H9 (cell line): ENCODE measurements at regions not wholly inside any gene's neighbourhood (a gene's known extent, or its start where the extent isn't known, plus 50 kb on each side); places are given as distances from the start of the nearest gene placed in this dataset.

Source experiments
- DNase-seq: peaks from one replicate; pipeline ENCODE4 v3.0.0-alpha.2; 2017
- H2AFZ ChIP-seq: one replicate; pipeline ENCODE4 v1.6.1; 2013; ENCODE audit warnings: mild to moderate bottlenecking, low read length, control low read depth, moderate library complexity
- H2AK5ac ChIP-seq: 2 replicates; pipeline ENCODE4 v1.6.1; 2013; ENCODE audit warnings: low read length, control low read depth, mixed read lengths; ENCODE audit not compliant: insufficient read length
- H2BK120ac ChIP-seq: one replicate; pipeline ENCODE4 v1.6.1; 2013; ENCODE audit warnings: low read depth, mild to moderate bottlenecking, low read length, control low read depth, inconsistent platforms; ENCODE audit not compliant: poor library complexity, severe bottlenecking
- H2BK12ac ChIP-seq: 2 replicates; pipeline ENCODE4 v1.6.1; 2013; ENCODE audit warnings: low read length, control low read depth, mixed read lengths, low read depth; ENCODE audit not compliant: insufficient read length
- H2BK15ac ChIP-seq: 2 replicates; pipeline ENCODE4 v1.6.1; 2013; ENCODE audit warnings: low read depth, low read length, control low read depth
- H2BK20ac ChIP-seq: one replicate; pipeline ENCODE4 v1.6.1; 2013; ENCODE audit warnings: low read depth, mild to moderate bottlenecking, low read length, control low read depth, inconsistent platforms; ENCODE audit not compliant: poor library complexity, severe bottlenecking
- H2BK5ac ChIP-seq: 2 replicates; pipeline ENCODE4 v1.6.1; 2013; ENCODE audit warnings: low read length, control low read depth, mixed read lengths; ENCODE audit not compliant: insufficient read length
- H3K14ac ChIP-seq: 2 replicates; pipeline ENCODE4 v1.6.1; 2013; ENCODE audit warnings: low read length, control low read depth; ENCODE audit not compliant: insufficient read depth
- H3K18ac ChIP-seq: 2 replicates; pipeline ENCODE4 v1.6.1; 2013; ENCODE audit warnings: low read depth, mild to moderate bottlenecking, mixed read lengths, low read length, control low read depth; ENCODE audit not compliant: insufficient read length
- H3K23ac ChIP-seq: 2 replicates; pipeline ENCODE4 v1.6.1; 2013; ENCODE audit warnings: low read length, control low read depth, mixed read lengths, low read depth; ENCODE audit not compliant: insufficient read length
- H3K23me2 ChIP-seq: 2 replicates; pipeline ENCODE4 v1.6.1; 2013; ENCODE audit warnings: low read depth, mild to moderate bottlenecking, mixed read lengths, low read length, control low read depth; ENCODE audit not compliant: insufficient read length, poor library complexity, severe bottlenecking
- H3K27ac ChIP-seq: 2 replicates; pipeline ENCODE4 v1.5.1; 2013; ENCODE audit warnings: low read length, control low read depth, mixed read lengths, low read depth; ENCODE audit not compliant: insufficient read length
- H3K27me3 ChIP-seq: 2 replicates; pipeline ENCODE4 v1.6.1; 2013; ENCODE audit warnings: low read length, control low read depth, inconsistent platforms; ENCODE audit not compliant: insufficient read depth
- H3K4ac ChIP-seq: 2 replicates; pipeline ENCODE4 v1.6.1; 2013; ENCODE audit warnings: low read depth, mild to moderate bottlenecking, control low read depth, inconsistent platforms, low read length, moderate library complexity
- H3K4me1 ChIP-seq: 2 replicates; pipeline ENCODE4 v1.6.1; 2013; ENCODE audit warnings: low read length, control low read depth, inconsistent platforms; ENCODE audit not compliant: insufficient read depth
- H3K4me2 ChIP-seq: 2 replicates; pipeline ENCODE4 v1.6.1; 2013; ENCODE audit warnings: low read length, control low read depth, mixed read lengths; ENCODE audit not compliant: insufficient read length, insufficient read depth
- H3K56ac ChIP-seq: 2 replicates; pipeline ENCODE4 v1.6.1; 2013; ENCODE audit warnings: low read depth, mild to moderate bottlenecking, mixed read lengths, low read length, control low read depth; ENCODE audit not compliant: insufficient read length
- H3K79me1 ChIP-seq: 2 replicates; pipeline ENCODE4 v1.6.1; 2013; ENCODE audit warnings: low read depth, mild to moderate bottlenecking, moderate library complexity, low read length, control low read depth, inconsistent platforms; ENCODE audit not compliant: insufficient read depth, poor library complexity, severe bottlenecking
- H3K79me2 ChIP-seq: 2 replicates; pipeline ENCODE4 v1.6.1; 2013; ENCODE audit warnings: low read length, control low read depth, inconsistent platforms; ENCODE audit not compliant: insufficient read depth
- H3K9ac ChIP-seq: 2 replicates; pipeline ENCODE4 v1.6.1; 2013; ENCODE audit warnings: low read length, control low read depth, mixed read lengths; ENCODE audit not compliant: insufficient read length; ENCODE audit errors: extremely low read depth
- H3K9me3 ChIP-seq: one replicate; pipeline ENCODE4 v1.6.1; 2013; ENCODE audit warnings: low read depth, low read length, inconsistent platforms; ENCODE audit not compliant: control insufficient read depth
- H3T11ph ChIP-seq: one replicate; pipeline ENCODE4 v1.6.1; 2013; ENCODE audit warnings: mild to moderate bottlenecking, low read length, control low read depth, inconsistent platforms
- H4K20me1 ChIP-seq: one replicate; pipeline ENCODE4 v1.6.1; 2013; ENCODE audit not compliant: control insufficient read depth, insufficient read length, insufficient read depth
- H4K5ac ChIP-seq: 2 replicates; pipeline ENCODE4 v1.6.1; 2013; ENCODE audit warnings: low read depth, mild to moderate bottlenecking, mixed read lengths, low read length, control low read depth; ENCODE audit not compliant: insufficient read length
- H4K8ac ChIP-seq: replicated peaks from 2 replicates; pipeline ENCODE4 v1.6.1; 2013; ENCODE audit warnings: low read length, control low read depth, mixed read lengths, low read depth; ENCODE audit not compliant: insufficient read length
- H4K91ac ChIP-seq: 2 replicates; pipeline ENCODE4 v1.6.1; 2013; ENCODE audit warnings: low read depth, mild to moderate bottlenecking, moderate library complexity, mixed read lengths, low read length, control low read depth; ENCODE audit not compliant: insufficient read length
- H3K27ac Mint-ChIP-seq, 3 experiments: 2 replicates in 2 of 3; 3 replicates in 1 of 3; pipeline ENCODE4 v1.8.0; 2020 to 2021; ENCODE audit warnings: mixed read lengths in 3 of 3, mild to moderate bottlenecking in 1 of 3, moderate library complexity in 1 of 3
- H3K27me3 Mint-ChIP-seq: 2 replicates; pipeline ENCODE4 v1.8.0; 2021; ENCODE audit warnings: low read depth, mild to moderate bottlenecking, moderate library complexity, mixed read lengths
- H3K36me3 Mint-ChIP-seq, 3 experiments: 2 replicates in 2 of 3; 3 replicates in 1 of 3; pipeline ENCODE4 v1.8.0; 2020 to 2021; ENCODE audit warnings: low read depth in 3 of 3, mixed read lengths in 3 of 3; ENCODE audit not compliant: insufficient read depth in 1 of 3
- H3K4me1 Mint-ChIP-seq, 2 experiments: 2 replicates each; pipeline ENCODE4 v1.8.0; 2020; ENCODE audit warnings: mixed read lengths in 2 of 2
- H3K4me3 Mint-ChIP-seq, 2 experiments: 2 replicates in 1 of 2; 3 replicates in 1 of 2; pipeline ENCODE4 v1.8.0; 2020 to 2021; ENCODE audit warnings: mild to moderate bottlenecking in 2 of 2, mixed read lengths in 2 of 2, moderate library complexity in 1 of 2
- H3K9me3 Mint-ChIP-seq, 2 experiments: 2 replicates in 1 of 2; 3 replicates in 1 of 2; pipeline ENCODE4 v1.8.0; 2020; ENCODE audit warnings: mild to moderate bottlenecking in 2 of 2, mixed read lengths in 2 of 2, moderate library complexity in 1 of 2
- WGBS: extraction: QIAGEN DNeasy Blood & Tissue Kit; methylation state at CpG from one replicate; pipeline ENCODE4 v1.1.7; 2013; ENCODE audit warnings: missing lambda C conversion rate, low lambda C conversion rate, mixed read lengths; ENCODE audit not compliant: insufficient read length; ENCODE audit errors: extremely low coverage; 5-methylcytosine and 5-hydroxymethylcytosine counted together
- TF ChIP-seq, protein P1 (sequence below): fragments of 200-600 bp; sonication (generic); conservative IDR thresholded peaks from 3 replicates; pipeline ENCODE4 v1.8.0; 2021; ENCODE audit warnings: antibody characterized with exemption, mild to moderate bottlenecking

DNA sequence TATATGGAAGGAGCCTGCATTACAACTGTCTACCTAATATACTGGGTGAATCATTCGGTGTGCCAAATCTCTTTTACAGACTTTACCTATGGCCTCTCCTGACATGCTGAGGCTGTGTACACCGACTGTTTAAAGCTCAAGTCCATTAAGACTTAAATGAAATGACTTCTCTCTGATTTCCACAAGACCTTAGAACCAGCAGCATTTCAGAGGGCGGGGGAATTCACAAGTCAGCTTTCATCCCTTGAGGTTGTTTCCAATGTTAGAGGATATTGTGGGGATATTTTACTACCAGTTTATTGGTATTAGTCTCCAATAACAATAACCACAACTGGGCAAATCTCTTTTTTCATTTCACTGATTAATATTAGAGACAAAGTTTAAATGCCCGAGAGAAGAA, 87.1 kb upstream of the IKZF1 start:
- no peak overlapping the region for H2AK5ac ChIP-seq
- no peaks in the 10 kb centered on the region for H3K79me1 ChIP-seq
- no peaks in the 10 kb centered on the region for H3K27me3 ChIP-seq
- no peak overlapping the region for H2AFZ ChIP-seq
- DNase-seq = no peak
- H2BK120ac ChIP-seq = no peak overlapping the region
- no peak overlapping the region for H4K91ac ChIP-seq
- H2BK12ac ChIP-seq = no peak overlapping the region
- H3K4me1 ChIP-seq = no peaks in the 10 kb centered on the region
- no peak overlapping the region for H3K27ac ChIP-seq
- no peak overlapping the region for H3K56ac ChIP-seq
- H3K9ac ChIP-seq = no peak overlapping the region
- H3K27me3 Mint-ChIP-seq = peaks cover 5% of the 10 kb centered on the region; the same call in 1 of the 2 replicates
- H3K18ac ChIP-seq = no peak overlapping the region
- H3K9me3 Mint-ChIP-seq = peaks cover 3 to 6% of the 10 kb centered on the region in 2 experiments
- no peak overlapping the region for H3K23ac ChIP-seq
- H3T11ph ChIP-seq = no peak overlapping the region
- no peak overlapping the region for H3K4ac ChIP-seq
- WGBS = no CpG with 5 or more reads among the region's 4 CpGs
- H3K36me3 Mint-ChIP-seq = peaks cover 0 to 1% (median 0%) of the 10 kb centered on the region in 3 experiments; a peak in 2 of 7 replicates
- H3K4me3 Mint-ChIP-seq = no peak overlapping the region
- H2BK15ac ChIP-seq = no peak overlapping the region
- TF ChIP-seq, protein P1, sequence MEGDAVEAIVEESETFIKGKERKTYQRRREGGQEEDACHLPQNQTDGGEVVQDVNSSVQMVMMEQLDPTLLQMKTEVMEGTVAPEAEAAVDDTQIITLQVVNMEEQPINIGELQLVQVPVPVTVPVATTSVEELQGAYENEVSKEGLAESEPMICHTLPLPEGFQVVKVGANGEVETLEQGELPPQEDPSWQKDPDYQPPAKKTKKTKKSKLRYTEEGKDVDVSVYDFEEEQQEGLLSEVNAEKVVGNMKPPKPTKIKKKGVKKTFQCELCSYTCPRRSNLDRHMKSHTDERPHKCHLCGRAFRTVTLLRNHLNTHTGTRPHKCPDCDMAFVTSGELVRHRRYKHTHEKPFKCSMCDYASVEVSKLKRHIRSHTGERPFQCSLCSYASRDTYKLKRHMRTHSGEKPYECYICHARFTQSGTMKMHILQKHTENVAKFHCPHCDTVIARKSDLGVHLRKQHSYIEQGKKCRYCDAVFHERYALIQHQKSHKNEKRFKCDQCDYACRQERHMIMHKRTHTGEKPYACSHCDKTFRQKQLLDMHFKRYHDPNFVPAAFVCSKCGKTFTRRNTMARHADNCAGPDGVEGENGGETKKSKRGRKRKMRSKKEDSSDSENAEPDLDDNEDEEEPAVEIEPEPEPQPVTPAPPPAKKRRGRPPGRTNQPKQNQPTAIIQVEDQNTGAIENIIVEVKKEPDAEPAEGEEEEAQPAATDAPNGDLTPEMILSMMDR = no peak
- no peaks in the 10 kb centered on the region for H3K9me3 ChIP-seq
- H3K23me2 ChIP-seq = no peaks in the 10 kb centered on the region
- no peak overlapping the region for H3K14ac ChIP-seq
- no peaks in the 10 kb centered on the region for H4K20me1 ChIP-seq
- H3K4me1 Mint-ChIP-seq = no peaks in the 10 kb centered on the region
- H2BK5ac ChIP-seq = no peak overlapping the region
- no peak overlapping the region for H4K8ac ChIP-seq
- H4K5ac ChIP-seq = no peak overlapping the region
- H2BK20ac ChIP-seq = no peak overlapping the region
- no peak overlapping the region for H3K27ac Mint-ChIP-seq
- H3K4me2 ChIP-seq = no peak overlapping the region
- H3K79me2 ChIP-seq = no peaks in the 10 kb centered on the region
